ENCODE measurements at regions not wholly inside any gene's neighbourhood (a gene's known extent, or its start where the extent isn't known, plus 50 kb on each side); places are given as distances from the start of the nearest gene placed in this dataset.

DNA sequence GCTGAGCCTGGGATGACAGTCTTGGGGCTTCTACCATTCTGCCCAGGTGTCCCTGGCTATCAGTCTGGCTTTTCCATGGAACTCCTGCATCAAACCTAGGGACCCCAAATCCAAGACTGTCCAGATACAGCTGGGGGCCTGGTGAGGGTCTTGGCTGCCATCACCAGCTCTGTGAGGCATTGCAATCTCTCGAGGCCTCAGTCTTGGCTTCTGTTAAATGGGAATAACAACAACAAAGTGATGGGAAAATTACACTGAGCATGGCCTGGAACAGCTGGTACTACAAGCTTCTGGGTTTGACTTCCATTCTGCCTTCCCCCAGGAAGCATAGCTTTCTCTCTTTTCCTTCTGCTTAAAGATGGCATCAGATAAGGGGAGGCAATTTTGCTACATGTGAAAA lies 50.0 kb upstream of the LCTL start:
- no peak for DNase-seq

DNA sequence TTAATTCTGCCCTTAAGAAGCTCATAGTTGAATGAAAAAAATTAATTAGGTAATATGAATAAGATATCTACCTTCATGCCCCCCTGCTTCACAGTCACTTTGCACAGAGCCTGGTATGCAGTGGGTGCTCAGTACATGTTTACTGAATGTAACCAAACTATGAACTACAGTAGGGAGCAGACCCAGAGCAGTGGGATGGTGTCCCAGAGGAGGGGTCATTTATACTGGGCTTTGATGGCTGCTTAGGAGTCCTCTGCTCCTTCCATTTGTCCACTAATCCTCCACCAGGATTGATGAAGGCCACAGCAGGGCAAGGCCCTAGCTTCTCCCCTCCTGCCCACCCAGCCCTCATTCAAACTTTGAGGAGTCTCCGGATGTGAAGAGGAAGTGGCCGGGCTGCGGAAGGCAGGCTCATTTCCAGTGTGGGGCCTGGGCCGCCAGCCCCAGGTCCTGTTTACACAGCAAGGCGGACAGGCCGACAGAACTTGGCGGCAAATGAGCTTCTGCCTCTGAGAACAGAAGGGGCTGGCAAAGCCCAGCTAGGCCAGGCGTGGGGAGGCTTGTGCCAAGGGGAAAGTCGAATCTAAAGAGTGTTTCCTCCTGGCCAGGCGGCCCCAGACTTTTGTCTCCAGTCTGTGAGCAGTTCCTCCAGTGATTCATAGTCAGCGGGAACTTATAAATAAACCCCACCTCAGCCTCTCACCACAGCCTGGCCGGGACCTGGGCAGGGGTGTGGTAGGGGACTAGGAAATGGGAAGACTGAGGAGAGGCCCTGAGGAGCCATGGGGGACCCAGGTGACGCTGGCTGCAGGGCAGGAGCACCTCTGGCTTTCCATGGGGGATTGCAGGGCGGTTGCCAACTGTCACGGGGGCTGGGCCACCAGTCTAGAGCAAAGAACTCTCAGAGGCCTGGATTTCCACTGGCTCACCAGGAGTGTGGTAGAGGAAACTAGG lies 51.6 kb upstream of the LCTL start:
- DNase-seq, result no peak

DNA sequence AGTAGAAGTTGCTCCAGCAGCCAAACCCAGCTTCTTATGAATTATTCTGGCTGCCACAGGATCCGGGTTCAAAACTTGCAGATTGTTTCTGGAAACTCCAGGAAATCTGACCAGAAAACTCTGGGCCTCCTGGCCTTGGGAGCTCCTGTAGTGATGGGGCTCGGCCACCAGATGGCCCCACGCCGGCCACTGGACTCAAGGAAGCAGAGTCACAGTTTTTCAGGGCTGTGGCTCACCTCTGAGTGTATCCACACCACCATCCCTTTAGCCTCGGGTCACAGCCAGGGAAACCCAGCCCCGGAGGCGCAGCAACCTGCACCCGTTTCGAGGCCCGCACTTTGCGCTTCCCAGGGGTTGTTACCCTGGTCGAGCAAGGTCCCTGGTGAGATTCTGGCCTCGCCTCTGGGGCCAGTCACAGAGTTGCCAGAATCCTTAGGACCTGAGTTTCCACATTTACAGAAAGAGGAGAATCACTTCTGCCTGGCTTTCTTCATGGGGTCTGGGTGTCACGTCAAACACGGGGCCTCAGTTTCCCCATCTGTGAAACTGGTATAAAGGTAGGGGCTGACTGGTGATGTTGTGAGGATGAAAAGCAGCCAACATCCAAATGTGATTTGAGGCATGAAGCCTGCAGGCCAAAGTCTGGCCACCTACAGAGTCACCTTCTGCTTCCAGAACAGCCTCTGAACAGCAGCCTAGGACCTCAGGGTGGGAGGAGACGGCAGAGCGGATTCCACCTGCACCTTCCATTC lies 53.5 kb upstream of the LCTL start:
- DNase-seq, result peak; percentile 30

DNA sequence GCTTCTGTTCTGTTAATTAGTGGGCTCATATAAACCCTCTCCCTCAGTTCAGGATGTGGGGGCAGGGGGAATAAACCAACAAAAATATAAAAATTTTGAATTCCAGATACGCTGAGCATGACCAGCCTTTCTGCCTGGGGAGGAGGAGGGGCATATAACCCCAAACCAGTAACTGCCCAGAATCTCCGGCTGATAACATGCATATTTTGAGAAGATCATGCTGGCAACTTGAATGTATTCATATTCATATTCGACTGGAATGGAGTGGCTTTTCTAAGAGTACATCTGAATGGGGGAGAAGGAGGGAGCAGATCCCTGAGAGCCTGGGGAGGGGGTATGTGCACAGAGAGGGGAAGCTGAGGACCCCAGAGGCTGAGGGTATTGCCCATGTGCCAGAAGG lies 54.5 kb upstream of the LCTL start:
- DNase-seq, result no peak

DNA sequence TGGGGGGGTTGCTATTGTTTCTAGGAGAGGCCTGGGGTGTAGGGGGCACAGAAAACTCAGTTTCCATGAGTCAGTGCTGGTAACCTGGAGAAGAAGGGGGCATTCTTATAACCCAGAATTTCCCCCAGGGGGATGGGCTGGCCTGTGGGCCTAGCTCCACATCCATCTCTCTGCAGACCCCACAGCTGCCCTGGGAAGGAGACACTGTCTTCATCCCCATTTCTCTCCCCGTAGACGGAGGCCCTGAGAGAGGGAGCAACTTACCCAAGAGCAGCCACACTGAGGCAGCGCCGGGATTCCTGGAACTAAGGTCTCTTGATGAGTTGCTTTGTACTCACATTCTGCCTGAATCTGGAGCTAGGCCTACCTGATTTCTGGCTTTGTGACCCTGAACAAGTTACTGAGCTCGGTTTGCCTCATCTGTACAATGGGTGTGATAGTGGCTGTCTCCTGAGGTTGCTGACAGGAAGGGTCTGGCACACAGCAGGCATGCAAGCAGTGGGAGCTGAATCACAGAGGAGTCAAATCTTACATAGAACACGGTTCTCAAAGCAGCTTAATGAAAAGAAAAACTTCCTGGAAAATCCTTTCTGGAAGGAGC lies 55.0 kb upstream of the LCTL start:
- no peak for DNase-seq

DNA sequence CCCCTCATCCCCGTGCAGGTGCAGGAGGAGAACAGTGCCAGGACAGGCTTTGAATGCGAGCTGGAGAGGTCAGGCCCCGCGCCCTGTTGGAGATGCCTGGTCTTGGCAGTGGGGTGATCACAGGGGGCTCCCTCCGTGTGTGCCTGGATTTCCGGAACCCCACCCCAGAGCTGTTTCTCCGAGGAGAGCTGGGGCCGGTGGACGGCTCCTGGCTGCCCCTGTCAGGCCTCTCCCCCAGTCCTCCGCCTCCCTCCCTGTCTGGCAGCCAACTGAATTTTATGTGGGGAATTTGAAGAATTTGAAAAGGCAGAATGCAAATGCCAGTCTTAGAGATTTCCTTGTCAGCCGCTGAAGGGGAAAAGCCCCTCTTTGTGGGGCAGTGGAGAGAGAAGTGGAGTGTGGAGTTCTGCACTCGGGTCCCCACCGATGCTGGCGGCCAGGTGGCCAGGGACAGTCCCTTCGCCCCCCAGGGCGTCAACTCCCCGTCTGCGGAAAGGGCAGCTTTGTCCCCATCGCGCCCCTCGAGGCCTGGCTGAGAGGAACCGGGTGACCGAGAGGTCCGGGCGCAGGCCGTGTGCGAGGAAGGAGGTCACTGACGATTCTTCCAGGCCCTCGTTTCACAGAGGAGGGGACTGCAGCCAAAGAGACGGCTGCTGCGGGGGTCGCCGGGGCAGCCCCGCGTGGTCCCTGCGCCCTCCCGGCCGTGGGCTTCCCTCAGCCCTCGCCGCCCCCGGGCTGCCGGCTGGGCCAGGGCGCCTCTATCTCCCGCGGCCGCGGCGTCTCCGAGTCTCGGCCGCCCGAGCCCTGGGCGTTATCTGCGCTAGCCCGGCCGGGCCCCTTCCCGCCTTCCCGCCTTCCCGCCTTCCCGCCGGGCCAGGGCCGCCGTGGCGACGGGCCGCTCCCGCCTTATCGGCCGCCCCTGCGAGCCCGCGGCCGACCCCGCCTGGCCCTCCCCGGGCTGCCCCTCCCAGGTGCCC lies 56.0 kb upstream of the LCTL start:
- DNase-seq, result no peak

DNA sequence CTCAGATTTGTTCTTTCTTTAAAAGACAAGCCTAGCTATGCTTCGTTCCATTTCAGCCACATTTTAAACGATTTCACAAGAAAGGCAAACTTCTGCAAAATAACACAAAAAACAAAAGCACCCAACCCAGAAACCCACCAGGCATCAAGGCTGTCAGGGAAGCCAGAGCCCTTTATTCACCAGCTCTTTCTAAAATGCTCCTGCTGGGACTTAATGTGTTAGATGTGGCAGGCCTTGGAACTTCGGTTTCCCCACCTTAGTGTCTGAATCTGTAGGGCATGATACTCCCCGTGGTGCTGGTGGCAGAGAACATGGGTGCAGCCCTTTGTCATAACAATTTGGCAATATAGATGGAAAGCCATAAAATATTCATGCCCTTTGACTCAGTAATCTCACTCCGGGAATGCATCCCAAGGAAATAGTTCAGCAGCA lies 56.8 kb upstream of the LCTL start:
- DNase-seq, result no peak

DNA sequence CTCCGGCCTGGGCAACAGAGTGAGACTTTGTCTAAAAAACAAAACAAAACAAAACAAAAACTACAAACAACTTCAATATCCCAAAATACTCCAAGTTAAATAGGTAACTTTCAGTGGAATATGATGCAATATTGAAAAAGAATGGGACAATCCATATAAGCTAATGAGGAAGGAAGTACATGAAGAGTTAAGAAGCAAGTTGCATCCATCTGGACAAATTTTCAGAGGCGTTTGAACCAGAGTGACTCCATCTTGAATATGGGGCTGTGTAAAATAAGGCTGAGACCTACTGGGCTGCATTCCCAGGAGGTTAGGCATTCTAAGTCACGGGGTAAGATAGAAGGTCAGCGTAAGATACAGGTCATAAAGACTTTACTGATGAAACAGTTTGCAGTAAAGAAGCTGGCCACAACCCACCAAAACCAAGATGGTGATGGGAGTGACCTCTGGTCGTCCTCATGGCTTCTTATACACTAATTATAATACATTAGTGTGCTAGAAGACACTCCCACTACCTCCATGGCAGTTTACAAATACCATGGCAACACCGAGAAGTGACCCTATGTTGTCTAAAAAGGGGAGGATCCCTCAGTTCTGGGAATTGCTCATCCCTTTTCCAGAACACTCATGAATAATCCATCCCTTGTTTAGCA lies 58.1 kb upstream of the LCTL start:
- no peak for DNase-seq

DNA sequence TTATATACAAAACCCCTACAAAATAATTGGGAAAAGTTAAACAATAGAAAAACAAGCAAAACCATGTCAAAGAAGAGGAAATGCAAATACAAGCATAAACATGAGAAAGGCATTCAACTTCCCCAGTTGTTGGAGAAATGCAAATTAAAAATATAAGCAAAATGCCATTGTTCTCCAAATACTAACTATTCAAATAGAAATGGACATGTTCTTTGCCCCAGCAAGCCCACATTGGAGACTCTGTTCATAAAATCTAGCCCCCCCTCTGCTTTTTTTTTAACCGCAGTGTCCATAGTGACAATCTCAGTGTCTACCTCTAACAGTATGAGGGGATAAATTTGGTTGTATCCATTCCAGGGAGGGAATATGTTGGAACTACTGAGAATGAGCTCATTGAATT lies 59.7 kb upstream of the LCTL start:
- DNase-seq, result no peak

DNA sequence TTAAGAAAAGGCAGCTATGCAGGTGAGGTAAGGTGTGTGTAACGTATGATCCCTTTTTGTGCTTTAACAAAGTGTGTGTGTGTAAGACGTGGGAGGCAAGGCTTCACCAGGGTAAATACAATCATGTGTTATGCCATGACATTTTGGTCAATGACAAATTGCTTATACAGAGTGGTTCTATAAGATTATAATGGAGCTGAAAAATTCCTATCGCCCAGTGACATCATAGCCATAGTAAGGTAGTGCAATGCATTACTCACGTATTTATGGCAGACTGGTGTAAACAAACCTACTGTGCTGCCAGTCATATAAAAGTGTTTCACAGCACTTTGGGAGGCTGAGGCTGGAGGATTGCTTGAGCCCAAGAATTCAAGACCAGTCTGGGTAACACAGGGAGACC lies 60.2 kb upstream of the LCTL start:
- no peak for DNase-seq

DNA sequence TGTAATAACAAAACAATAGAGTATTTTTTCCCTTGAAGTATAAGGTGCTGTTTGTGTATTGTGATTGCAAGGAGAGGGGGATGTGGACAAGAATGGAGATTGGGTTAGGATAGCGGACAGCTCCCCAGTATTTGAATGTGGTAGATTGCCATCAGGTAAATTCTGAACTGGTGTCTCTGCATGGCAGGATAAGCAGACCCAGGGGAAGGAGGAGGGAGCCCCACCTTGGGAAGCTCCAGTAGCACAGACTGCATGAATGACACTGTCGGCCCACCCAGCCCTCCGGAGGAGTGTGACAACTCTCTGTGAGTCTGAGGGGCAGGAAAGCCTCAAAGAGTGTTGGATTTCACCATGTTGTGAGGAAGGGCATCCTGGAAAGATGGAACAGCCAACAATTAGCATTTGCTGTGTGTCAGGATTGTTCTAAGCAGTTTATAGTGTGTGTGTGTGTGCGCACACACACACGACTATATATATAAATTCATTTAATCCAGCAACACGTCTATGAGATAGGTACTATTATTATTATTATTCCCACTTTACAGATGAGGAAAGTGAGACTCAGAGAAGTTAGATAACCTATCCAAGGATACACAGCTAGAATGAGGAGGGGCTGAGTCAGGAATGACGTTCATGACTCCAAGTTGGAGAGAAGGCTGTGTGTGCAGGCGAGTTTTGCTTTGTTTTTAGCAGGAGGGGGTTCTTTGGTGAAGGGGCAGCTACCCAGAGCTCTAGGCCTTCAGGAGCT lies 63.4 kb upstream of the LCTL start:
- DNase-seq, result no peak

DNA sequence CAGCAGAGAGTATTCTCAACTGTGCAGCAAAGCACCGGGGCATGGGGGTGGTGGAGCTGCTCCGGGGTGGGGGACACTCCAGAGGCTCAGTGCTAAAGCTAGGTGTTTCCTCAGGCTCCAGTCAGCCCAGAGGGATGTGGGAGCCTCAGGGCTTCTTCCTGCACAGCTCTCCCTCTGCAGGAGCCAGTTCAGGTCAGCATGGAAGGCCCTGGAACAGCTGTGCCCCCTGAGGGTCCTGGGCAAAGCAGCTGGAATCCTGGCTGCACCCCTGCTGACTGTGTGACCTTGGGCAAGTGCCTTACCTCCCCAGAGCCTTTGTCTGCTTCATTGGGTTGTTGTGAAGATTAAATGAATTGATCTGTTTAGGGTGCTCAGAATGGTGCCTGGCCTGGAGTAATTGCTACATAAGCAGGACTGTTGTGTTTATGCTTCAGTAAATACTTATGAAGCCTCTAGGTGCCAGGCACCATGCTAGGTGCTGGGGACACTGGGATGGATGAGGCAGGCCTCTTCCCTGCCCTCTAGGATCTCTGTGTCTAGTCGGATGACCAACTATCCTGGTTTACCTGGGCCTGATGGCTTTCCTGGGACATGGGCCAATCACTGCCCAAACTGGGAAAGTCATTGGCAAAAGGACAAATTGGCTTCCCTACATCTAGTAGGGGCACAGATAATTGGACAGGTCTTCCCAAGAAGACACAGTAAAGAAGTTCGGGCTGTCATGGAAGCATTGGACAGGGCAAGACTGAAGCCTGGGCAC lies 64.2 kb upstream of the LCTL start:
- no peak for DNase-seq

DNA sequence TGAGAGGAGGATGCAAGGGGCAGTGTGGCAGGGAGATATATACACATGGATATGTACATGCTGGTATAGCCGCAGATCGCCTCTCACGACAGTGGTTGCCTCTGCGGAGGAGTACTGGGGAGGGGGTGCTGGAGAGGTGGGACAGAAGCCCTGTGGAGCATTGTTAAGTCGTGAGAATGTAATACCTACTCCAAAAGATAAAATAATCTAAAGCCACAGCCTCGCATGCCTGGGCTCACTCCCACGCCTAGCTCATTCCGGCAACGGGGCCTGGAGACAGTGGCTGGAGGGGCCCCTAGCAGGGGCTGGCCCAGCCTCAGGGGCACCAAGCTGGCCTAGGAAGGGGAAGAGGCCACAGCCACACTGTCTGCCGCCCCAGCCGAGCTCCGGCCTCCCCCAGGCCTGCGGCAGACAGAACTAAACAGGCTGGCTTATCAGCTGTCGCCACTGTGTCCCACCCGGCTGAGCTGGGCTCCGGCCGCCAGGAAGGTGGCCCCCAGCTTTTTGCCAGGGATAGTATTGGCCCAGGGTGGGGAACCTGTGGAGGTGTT lies 65.1 kb upstream of the LCTL start:
- no peak for DNase-seq

DNA sequence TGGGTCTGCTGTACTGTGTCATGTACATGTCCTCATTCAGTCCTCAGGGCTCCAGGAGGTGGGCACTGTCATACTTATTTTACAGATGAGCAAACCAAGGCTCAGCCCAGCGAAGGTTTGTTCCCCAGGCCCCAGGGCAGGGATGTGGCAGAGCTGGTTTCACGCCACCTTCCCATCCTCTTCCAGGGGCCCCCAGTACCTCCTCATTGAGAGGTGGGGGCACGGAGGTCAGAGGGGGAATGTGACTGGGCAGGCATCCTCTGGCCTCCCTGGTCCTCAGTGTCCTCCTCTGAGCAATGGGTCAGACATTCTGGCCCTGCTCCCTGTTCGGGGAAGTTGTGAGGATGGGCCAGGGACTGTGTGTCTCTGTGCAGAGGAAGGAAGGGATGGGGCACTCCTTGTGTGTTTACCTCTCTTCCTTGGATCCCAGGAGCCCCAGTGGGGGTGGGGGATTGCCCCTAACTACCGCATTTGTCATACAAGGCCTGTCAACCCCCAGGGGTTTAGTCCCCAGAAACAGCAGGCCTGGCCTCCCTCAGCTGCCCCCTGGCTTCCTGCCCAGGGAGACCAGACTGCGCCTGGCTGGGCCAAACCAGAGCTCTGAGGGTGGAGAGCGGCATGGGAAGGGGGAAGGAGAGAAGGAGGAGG lies 65.9 kb upstream of the LCTL start:
- no peak for DNase-seq

DNA sequence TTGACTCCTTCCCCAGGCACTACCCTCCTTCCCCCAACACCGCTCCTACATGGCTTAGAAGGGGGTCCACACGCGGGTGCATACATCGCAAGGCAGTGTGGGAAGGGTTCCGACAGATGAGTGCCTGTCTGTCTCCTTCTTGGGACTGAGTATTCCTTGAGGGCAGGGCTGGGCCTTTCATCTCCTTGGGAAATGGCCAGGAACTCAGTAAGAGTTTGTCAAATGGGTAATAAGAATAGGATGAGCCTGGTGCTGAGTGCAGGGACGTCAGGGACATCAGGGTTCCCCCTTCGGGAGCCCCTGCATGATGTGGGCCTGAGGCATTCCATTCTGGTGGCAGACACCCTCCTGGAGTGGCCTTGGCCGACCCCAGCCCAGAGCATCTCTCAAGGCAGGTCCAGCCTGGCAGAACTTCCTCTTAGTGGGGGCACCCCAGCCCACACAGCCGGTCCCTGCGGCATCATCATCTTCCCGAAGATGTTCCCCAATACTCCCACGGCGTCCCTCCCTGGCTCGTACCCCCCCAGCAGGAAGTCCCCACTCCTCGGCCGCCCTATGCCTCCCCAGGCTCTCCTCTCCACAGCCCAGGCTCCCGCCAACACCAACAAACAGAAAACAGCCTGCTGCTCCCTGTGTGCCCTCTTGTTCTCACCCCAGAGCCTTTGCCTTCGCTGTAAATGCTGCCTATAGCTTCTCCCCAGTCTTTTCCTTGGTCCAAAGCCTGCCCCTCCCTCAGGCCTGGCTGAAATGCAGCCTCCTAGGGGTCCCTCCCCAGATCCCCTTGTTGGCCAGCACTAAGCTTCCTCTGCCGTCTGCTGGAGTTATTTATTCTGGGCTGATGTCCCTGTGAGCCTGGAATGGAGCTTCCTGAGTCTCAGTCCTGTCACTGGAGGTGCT lies 67.5 kb upstream of the LCTL start:
- DNase-seq, result no peak

DNA sequence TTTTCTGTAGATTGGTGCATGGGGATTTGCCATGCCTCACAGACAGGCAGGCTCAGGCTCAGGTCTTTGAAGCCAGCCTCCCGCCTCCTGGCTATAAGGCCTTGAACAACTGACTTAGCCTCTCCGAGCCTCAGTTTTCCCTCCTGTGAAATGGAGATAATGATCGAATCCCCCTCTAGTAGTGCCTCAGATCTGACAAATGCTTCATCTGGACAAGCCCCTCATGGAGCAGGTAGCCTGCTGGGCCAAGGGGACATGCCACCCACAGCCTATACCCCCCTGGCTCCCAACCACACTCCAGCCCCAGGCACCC lies 68.1 kb upstream of the LCTL start:
- no peak for DNase-seq

DNA sequence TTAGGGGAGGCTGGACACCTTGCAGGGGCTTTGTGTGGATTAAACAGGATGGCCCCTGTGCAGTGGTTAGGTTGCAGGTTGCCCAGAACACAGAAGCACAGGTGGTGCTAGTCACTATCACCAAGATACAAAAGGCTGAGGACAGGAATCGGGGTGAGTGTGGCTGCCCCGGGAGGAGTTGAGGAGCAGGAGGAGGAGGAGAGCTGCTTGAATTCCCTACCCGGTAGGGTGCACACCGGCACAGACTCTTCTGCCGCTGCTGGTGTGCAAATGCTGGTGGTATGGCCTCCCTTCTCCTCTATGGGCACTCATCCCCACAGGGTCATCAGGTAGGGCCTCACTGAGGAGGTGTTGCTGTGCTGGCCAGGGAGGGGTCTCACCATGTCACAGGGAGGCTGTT lies 67.5 kb upstream of the SMAD6 start:
- no peak for DNase-seq

DNA sequence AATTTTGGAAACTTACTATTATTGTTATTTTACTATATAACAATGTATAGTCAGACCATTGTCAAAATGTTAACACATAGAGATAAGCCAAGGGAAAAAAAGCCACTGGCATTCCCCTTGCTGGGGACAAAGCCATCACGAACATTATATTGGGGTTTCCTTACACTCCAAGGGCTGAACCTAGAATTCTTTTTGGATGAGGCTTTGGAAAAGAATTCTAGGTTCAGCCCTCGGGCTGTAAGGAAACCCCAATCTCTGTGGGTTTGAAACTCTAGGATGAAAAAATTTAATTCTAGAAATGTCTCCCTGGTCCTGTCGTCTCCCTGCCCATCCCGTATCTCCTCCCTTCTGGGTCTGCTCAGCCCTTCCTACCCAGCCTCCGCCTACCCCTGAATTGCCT lies 67.0 kb upstream of the SMAD6 start:
- no peak for DNase-seq

DNA sequence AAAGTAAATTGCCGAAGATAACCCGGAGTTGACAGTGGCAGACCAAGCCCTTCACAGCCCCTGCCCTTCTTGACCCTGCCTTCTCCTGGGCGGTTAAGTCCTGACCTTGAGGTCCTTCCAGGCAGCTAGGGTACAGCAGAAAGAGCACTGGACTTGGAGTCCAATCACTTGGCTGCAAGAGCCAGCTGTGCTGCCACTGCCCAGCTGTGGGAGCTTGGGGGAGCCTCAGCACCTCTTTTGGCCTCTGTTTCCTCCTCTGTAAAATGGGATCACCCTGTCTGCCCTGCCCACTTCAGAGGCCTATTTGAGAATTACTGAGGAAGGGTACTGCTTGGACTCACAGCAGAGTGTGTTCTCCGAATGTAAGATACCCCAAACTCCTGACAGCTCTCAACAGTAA lies 66.2 kb upstream of the SMAD6 start:
- DNase-seq, result no peak
